HUDEP-2 (cell line): ENCODE measurements at regions not wholly inside any gene's neighbourhood (a gene's known extent, or its start where the extent isn't known, plus 50 kb on each side); places are given as distances from the start of the nearest gene placed in this dataset.
"Not testable (repeated sequence)": the region's sequence is repeated elsewhere in the genome, so short reads cannot be mapped to it uniquely, and the experiment has no call there.

Experiments used
- DNase-seq, 76 experiments: peaks; one replicate each; lab custom pipeline; 2025; ENCODE audit not compliant: unreplicated experiment in 76 of 76; lab: John Stamatoyannopoulos, UW

- not testable (repeated sequence) for DNase-seq
Measured at GRCh38 chr21:13935396-13936032, 275.2 kb downstream of the LIPI start.

DNA sequence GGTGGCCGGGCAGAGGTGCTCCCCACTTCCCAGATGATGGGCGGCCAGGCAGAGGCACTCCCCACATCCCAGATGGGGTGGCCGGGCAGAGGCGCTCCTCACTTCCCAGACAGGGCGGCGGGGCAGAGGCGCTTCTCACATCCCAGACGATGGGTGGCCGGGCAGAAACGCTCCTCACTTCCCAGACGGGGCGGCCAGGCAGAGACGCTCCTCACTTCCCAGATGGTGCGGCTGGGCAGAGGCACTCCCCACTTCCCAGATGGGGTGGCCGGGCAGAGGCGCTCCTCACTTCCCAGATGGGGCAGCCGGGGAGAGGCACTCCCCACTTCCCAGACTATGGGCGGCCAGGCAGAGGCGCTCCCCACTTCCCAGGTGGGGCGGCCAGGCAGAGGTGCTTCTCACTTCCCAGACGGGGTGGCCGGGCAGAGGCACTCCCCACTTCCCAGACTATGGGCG is 275.8 kb downstream of the LIPI start:
- DNase-seq: not testable (repeated sequence)

- peak in 20 of 76 experiments; percentile 3 to 68 (median 24) for DNase-seq
Measured at GRCh38 chr21:13923175-13923574, 287.6 kb downstream of the LIPI start.

- DNase-seq: not testable (repeated sequence)
Measured at GRCh38 chr21:13921455-13921854, 289.3 kb downstream of the LIPI start.

DNA sequence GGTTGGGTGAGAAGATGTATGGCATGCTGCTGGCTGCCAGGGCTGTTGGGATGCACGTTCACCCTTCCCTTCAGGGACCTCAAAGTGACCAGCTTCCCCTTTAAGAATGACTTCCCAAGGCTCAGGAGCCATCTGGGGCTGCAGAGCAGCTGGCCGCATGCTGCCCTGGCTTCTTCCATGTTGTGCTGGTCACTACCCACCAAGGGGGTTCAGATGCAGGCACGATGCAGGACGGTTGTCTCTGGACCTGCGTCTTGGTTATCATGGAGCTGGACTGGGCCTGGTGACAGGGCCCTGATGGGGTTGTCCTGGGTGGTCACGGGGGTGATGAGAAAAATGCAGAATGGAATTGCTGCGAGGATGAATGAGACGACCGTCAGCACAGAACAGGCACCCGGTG is 297.8 kb downstream of the POTED start:
- DNase-seq: not testable (repeated sequence)

DNA sequence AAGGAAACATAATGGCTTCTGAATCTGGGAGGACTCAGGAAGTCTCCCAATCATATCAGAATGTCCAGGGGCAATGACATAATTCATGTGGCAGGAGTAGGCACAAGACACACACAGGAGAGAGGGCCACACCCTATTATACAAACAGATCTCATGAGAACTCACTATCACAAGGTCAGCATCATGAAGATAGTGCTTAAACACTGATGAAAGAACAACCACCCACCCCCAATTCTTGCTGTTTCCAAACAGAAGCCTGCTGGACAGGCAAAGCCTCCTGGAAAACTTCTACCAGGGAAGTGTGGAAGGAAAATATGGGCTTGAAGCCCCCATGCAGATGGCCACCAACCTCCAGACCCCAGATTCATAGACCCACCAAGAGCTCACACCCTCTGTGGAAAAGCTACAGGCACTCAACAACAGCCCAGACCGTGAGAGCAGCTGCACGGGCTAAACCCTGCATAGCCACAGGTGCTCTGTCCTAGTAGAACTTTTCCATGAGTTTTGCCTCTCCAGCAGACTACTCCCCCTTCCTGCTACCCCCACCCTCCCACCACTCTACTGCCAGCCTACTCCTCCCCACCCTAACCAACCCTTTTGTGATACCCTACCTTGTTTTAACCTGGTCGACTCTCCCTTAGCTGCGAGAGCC is 287.1 kb downstream of the POTED start:
- peak in 1 of 76 experiments; percentile 5 for DNase-seq

DNA sequence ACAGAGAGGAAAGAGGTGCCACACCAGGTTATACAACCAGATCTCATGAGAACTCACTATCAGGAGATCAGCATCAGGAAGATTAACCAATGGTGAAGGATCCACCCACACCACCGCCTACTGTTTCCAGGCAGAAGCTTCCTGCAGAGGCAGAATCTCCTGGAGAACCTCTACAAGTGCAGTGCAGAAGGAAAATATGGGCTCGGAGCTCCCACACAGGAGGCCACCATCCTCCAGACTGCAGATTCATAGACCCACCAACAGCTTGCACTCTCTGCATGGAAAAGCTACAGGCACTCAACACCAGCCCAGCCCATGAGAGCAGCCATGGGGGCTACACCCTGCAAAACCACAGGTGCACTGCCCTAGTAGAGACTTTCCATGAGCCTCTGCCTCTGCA is 284.0 kb downstream of the POTED start:
- DNase-seq: not testable (repeated sequence)

DNA sequence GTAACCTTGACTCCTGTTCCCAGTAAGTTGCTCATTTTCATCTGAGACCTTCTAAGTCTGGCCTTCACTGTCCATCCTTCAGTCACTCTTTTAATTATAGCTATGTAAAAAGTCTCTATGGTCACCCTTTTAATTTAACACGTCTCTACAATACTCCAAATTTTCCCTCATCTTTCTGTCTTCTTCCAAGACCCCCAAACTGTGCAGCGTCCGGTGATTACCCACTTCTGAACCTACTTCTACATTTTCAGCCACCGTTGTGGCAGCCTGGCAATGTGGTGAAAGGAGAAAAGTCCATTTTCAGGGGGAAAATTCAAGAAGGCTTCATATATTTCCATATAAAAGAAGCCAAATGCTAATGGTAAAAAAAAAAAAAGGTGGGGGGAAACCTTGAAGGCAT is 283.4 kb downstream of the POTED start:
- DNase-seq: not testable (repeated sequence)

GRCh38 chr21:13892146-13892751 is 282.7 kb downstream of the POTED start:
- not testable (repeated sequence) for DNase-seq

- DNase-seq: not testable (repeated sequence)
Measured at GRCh38 chr21:13889176-13889575, 279.6 kb downstream of the POTED start.

GRCh38 chr21:13883641-13884395 is 274.2 kb downstream of the POTED start:
- not testable (repeated sequence) for DNase-seq

- DNase-seq: not testable (repeated sequence)
Measured at GRCh38 chr21:13877503-13877902, 267.9 kb downstream of the POTED start.

DNA sequence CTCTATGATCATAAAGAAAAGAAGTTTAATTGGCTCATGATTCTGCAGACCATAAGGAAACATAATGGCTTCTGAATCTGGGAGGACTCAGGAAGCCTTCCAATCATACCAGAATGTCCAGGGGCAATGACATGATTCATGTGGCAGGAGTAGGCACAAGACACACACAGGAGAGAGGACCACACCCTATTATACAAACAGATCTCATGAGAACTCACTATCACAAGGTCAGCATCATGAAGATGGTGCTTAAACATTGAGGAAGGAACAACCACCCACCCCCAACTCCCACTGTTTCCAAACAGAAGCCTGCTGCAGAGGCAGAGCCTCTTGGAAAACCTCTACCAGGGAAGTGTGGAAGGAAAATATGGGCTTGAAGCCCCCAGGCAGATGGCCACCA is 267.4 kb downstream of the POTED start:
- peak in 2 of 76 experiments; percentile 3 for DNase-seq

- DNase-seq: not testable (repeated sequence)
Measured at GRCh38 chr21:13874001-13874400, 264.4 kb downstream of the POTED start.

- DNase-seq: peak in 1 of 76 experiments; percentile 0
Measured at GRCh38 chr21:13854638-13855037, 245.1 kb downstream of the POTED start.

DNA sequence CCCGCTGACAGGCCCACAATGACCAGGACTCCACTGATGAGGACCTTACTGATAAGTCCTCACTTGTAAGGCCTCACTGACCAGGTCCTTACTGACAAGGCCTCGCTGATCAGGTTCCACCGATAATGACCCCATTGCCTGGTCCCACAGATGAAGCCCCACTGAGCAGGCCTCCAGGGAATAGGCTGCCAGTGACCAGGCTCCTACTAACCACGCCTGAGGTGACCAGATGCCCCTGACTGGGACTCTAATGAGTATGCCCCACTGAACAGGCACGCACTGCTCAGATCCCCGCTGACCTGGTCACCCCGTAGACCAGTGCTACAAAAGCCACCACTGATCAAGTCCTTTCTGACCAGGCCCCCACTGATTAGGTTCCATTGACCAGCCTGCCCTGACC is 241.2 kb downstream of the POTED start:
- DNase-seq: not testable (repeated sequence)

DNA sequence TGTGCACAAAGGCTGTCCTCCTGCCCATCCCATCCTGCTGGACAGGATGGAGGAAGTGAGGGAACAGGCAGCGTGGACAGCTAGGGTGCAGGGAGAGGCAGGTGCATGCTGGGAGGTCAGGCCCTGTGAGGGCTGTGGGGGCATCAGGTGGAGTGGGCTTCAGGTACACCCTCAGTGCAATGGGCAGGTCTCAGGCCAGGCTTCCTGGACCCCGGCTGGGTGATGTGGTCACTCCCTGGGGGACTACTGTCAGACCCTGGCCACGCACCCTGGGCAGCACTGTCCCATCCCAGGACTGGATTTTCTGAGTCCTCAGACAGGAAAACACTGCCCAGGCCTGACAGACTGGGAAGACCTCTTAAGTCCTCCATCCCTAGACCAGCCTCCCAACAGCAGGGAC is 239.9 kb downstream of the POTED start:
- not testable (repeated sequence) for DNase-seq

DNA sequence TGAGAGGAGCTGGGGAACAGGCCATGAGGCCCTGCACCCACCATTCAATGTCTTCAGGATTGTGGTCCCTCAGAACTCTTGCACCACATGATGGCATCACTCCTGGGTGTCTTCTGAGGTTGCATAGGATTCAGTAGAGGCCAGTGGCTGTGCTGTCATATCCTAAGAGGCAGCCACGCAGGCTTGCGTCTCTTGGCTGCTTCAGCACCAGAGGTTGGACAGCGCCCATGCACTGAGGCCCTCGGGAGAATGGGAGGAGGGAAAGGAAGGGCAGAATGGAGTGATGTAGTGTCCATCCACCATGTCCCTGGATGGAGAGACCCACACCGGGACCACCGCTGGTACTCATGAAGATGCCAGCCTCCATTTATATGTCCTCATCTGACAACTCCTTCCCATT is 237.1 kb downstream of the POTED start:
- peak in 5 of 76 experiments; percentile 1 to 43 (median 3) for DNase-seq

DNA sequence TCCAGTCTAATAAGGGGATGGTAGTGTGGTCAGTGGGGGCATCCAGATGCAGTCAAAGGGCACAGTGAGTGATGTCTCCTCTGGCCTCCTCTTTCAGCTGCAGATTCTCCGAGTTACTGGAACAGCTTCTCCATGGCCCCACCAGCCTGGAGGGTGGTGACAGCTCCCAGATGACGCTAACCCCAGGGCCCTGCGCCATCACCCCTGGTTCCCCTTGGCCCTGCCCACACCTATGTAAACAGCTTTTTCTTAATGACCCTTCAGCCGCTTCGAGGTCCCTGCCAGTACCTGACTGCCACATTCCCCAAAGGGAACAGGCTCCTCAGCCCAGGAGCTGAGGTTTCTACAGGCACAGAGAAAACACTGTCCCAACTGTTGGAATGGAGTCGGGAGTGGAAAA is 235.0 kb downstream of the POTED start:
- DNase-seq: not testable (repeated sequence)

DNA sequence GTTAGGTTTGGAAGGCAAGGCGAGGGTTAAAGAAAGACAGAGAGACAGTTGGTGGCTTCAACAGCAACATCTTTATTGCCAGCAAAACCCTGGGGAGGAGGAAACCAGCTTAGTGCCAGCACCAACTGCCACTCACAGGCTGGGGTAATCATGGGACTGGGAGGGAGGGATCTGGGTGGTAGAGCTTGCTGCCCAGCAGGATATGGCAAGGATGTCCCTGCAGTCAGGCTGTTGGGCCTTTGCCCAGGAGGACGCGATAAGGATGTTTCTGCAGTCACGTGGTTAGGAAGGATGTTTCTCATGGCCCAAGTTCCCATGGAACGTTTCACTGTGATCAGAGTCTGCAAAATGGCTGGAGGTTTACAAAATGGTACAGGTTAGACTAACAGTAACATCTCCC is 233.5 kb downstream of the POTED start:
- DNase-seq: peak in 2 of 76 experiments; percentile 2 to 16

DNA sequence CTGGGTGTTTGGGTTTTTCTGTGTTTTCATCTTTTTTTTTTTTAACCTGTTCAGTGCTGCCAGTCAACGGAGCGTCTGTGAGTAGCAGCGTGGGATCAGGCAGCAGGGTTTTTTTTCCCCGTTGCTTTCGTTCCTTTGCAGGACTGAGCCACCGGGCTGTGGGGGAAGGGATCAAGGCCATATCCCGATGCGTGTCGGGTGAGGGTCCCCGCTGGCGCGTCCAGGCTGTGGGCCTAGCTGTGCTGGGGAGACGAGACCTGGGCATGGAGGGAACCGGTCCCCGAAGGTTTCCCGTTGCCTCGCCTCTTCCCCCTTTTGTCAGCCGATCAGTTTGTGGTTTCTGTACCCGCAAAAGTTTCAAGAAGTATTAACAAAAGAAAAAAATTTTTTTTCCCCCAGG is 218.1 kb downstream of the POTED start:
- DNase-seq: not testable (repeated sequence)
